ENCODE measurements at regions not wholly inside any gene's neighbourhood (a gene's known extent, or its start where the extent isn't known, plus 50 kb on each side); places are given as distances from the start of the nearest gene placed in this dataset.
"Not testable (repeated sequence)": the region's sequence is repeated elsewhere in the genome, so short reads cannot be mapped to it uniquely, and the experiment has no call there.

GRCh38 chr12:45490232-45490881 is 239.1 kb upstream of the ARID2 start:
- no peak for DNase-seq

- no peak for DNase-seq
Observed at GRCh38 chr12:45494279-45494678, 235.2 kb upstream of the ARID2 start.

- no peak for DNase-seq
Observed at GRCh38 chr12:45498645-45499044, 230.9 kb upstream of the ARID2 start.

- no peak for DNase-seq
Observed at GRCh38 chr12:45502481-45503128, 226.9 kb upstream of the ARID2 start.

- no peak for DNase-seq
Observed at GRCh38 chr12:45503899-45504298, 225.6 kb upstream of the ARID2 start.

- no peak for DNase-seq
Observed at GRCh38 chr12:45504316-45505010, 225.0 kb upstream of the ARID2 start.

- DNase-seq: no peak
Observed at GRCh38 chr12:45509187-45509586, 220.3 kb upstream of the ARID2 start.

GRCh38 chr12:45509621-45510020 is 219.9 kb upstream of the ARID2 start:
- DNase-seq: no peak

- DNase-seq: no peak
Observed at GRCh38 chr12:45517381-45517780, 212.1 kb upstream of the ARID2 start.

- DNase-seq: peak in 4 of 5 donors; percentile 11 to 58 (median 25)
Observed at GRCh38 chr12:45518291-45519235, 210.9 kb upstream of the ARID2 start.

GRCh38 chr12:45522227-45522626 is 207.3 kb upstream of the ARID2 start:
- DNase-seq: no peak

GRCh38 chr12:45526823-45527222 is 202.7 kb upstream of the ARID2 start:
- DNase-seq: not testable (repeated sequence)

- no peak for DNase-seq
Observed at GRCh38 chr12:45532113-45532512, 197.4 kb upstream of the ARID2 start.

GRCh38 chr12:45535610-45536180 is 193.8 kb upstream of the ARID2 start:
- no peak for DNase-seq

- no peak for DNase-seq
Observed at GRCh38 chr12:45536284-45536683, 193.2 kb upstream of the ARID2 start.

GRCh38 chr12:45540661-45541341 is 188.7 kb upstream of the ARID2 start:
- DNase-seq: no peak

GRCh38 chr12:45543887-45544286 is 185.6 kb upstream of the ARID2 start:
- peak in 4 of 5 donors; percentile 14 to 81 (median 20) for DNase-seq

GRCh38 chr12:45546545-45546944 is 183.0 kb upstream of the ARID2 start:
- DNase-seq: no peak

GRCh38 chr12:45547132-45547531 is 182.4 kb upstream of the ARID2 start:
- no peak for DNase-seq

GRCh38 chr12:45547822-45548221 is 181.7 kb upstream of the ARID2 start:
- DNase-seq: peak in 1 of 5 donors; percentile 13

GRCh38 chr12:45548426-45548825 is 181.1 kb upstream of the ARID2 start:
- no peak for DNase-seq
